ENCODE measurements at regions not wholly inside any gene's neighbourhood (a gene's known extent, or its start where the extent isn't known, plus 50 kb on each side); places are given as distances from the start of the nearest gene placed in this dataset.

DNA sequence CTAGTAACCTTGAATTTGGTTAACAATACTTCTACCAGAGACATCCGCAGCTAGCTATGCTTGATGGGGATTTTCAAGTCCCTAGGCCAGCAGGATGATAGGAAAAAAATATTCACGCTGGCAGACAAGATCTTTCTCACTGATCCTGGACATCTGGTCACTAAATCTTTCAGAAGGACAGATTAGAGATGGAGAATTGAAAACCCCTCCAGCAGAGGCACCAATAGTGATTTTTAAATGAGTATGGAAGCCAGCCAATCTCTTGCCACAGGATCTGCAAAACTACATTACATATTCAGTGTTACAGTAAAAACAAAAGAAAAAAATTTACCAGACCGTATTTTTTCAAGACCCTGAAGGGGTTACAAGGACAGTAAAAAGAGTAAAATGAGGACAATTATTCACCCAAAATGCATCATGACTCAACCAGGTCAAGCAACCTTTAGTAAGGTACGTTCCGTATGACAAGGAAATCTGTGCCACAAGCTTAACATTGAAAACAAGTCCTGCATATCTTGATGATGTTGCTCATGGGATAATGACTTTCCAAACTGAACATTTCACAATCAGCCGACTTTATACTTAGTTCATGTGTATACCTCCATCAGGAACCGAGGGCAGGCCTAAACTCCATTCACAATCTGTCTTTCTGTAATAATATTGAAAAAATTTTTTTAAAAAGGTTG, 239.5 kb downstream of the GXYLT1 start:
- DNase-seq (ENCODE audit: extremely low read depth in 1 of 11, low read depth in 9 of 11, low spot score in 4 of 11), result no peak

DNA sequence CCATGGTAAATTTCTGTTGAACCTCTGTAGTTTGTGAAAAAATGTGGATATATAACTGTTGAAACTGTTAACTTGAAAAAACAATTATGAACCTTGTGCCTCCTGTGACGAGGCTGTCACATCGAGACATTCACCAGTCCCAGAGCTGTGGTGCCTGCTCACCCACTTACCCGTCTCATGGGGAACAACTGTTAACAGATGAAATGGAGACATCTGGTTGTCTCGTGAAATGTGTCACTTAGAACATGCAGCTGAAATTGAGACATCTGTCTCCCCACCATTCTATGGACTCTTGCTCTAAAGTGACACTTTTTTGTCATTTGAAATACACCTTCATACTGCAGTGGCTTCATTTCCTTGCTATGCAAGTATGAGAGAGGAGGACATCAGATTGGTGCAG, 240.6 kb downstream of the GXYLT1 start:
- no peak for DNase-seq (ENCODE audit: extremely low read depth in 1 of 11, low read depth in 9 of 11, low spot score in 4 of 11)

DNA sequence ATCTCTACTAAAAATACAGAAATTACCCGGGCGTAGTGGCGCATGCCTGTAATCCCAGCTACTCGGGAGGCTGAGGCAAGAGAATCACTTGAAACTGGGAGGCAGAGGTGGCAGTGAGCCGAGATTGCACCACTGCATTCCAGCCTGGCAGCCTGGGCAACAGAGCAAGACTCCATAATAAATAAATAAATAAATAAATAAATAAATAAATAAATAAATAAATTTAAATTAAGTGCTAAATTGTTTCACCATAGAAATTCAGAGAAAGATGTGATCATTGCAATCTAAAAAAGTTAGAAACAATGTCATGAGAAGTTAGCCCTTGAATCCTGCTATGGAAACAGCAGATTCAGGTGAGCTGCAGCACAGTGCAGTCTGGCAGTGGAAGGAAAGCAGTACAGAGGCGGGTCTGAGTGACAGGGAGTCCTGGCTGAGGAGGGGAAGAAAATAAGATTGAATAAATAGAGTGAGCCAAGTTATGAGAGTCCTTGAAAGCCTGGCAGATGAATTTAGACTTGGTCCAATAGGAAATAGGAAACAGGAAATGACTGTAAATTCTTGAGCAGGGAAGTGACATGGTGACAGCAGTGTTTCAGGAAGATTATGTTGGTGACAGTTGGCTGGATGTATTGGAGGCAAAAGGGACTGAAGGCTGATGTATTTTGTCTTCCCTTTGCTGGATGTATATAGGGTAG, 241.5 kb downstream of the GXYLT1 start:
- no peak for DNase-seq (ENCODE audit: extremely low read depth in 1 of 11, low read depth in 9 of 11, low spot score in 4 of 11)

DNA sequence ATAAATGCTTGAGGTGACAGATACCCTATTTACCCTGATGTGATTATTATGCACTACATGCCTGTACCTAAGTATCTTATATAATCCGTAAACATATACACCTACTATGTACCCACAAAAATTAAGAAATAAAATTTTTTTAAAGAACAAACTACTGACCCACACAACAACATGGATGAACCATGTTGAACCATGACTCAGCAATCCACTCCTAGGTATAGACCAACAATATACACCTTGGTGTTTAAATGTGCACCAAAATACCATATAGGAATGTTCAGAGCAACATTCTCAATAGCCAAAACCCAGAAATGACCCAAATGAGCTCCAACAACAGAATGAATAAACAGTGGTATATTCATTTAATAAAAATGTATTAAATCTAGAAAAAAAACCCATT, 245.1 kb downstream of the GXYLT1 start:
- no peak for DNase-seq (ENCODE audit: extremely low read depth in 1 of 11, low read depth in 9 of 11, low spot score in 4 of 11)

DNA sequence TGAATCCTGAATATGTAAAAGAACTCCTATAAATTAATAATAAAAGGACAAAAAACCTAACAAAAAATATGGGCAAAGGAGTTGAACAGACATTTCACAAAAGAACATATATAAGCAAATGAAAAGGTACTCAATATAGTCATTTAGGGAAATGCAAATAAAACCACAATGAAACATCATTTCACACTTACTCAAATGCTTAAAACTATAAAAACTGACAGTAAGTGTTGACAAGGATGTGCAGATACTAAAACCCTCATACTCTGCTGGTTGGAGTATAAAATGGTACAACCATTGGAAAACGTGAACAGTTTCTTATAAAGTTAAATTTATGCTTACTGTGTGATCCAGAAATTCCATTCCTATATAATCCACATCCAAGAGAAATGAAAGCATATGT, 247.1 kb downstream of the GXYLT1 start:
- DNase-seq (ENCODE audit: extremely low read depth in 1 of 11, low read depth in 9 of 11, low spot score in 4 of 11), result no peak

DNA sequence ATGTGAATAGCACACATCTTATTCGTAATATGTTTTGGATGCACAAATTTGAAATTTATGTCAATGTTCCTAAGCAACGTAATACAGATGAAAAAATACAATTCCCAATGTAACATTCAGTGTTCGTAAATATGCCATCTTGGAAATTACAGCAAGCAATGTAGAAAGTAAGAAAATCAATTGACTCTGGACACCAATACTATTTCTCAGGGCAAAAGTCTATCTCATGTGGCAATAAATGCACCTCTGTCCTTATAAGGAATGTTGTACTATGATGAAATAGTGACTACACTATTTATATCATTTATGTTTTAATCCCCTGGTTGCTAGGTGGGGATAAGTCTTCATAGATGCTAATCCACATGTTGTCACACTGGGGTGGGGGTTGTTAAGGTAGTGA, 251.2 kb downstream of the GXYLT1 start:
- DNase-seq (ENCODE audit: extremely low read depth in 1 of 11, low read depth in 9 of 11, low spot score in 4 of 11), result no peak

DNA sequence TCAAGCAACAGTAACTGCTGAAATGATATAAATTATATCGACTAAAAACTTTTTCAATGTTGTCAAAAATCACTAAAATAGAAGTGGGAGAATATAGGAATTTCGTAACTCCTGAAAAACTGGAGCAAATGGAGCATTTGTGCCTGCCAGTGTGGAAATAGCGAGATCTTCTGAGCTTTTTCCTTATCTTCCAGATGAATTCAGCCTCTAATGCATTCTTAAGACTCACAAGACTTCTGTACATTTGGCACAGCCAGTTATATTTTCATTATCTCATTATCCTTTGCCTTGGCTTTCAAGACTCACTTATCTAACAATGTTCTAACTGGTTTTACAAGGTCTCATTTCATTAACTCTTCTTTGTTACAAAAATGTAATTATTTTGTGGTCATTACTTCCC, 252.4 kb downstream of the GXYLT1 start:
- no peak for DNase-seq (ENCODE audit: extremely low read depth in 1 of 11, low read depth in 9 of 11, low spot score in 4 of 11)

DNA sequence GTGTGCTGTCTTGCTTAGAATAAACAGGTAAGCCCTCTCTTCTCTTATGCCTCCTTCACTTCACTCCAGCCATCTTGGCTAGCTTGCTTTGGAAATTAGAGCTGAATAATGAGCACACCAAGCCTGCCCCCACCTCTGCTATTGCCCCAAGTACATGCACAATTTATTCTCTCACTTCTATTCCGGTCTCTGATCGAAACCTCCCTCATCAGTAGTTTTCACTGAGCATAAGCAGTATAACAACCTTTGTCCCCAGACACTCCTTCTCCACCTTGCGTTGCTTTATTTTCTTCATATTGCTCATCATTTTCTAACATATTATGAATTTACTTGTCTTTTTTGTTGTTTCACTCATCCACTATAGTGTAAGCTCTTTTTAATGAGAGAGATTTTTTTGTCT, 253.4 kb downstream of the GXYLT1 start:
- DNase-seq (ENCODE audit: extremely low read depth in 1 of 11, low read depth in 9 of 11, low spot score in 4 of 11), result no peak

DNA sequence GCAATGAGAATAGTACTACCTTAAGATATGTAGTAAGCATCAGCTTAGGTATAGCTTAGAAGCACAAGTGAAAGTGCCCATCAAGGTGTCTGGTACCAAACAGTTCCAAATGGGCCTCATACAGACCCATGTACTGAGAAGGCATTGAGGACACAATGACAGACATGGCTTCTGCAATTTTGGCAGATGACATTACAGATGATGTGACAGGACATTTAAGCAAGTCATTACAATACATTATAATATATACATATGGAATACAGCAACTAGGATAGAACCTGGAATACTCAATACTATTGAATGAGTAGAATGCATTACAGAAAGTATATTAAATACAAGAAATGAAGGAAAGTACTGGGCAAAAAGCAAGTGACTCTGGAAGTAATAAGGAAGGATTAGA, 256.4 kb downstream of the GXYLT1 start:
- no peak for DNase-seq (ENCODE audit: extremely low read depth in 1 of 11, low read depth in 9 of 11, low spot score in 4 of 11)

DNA sequence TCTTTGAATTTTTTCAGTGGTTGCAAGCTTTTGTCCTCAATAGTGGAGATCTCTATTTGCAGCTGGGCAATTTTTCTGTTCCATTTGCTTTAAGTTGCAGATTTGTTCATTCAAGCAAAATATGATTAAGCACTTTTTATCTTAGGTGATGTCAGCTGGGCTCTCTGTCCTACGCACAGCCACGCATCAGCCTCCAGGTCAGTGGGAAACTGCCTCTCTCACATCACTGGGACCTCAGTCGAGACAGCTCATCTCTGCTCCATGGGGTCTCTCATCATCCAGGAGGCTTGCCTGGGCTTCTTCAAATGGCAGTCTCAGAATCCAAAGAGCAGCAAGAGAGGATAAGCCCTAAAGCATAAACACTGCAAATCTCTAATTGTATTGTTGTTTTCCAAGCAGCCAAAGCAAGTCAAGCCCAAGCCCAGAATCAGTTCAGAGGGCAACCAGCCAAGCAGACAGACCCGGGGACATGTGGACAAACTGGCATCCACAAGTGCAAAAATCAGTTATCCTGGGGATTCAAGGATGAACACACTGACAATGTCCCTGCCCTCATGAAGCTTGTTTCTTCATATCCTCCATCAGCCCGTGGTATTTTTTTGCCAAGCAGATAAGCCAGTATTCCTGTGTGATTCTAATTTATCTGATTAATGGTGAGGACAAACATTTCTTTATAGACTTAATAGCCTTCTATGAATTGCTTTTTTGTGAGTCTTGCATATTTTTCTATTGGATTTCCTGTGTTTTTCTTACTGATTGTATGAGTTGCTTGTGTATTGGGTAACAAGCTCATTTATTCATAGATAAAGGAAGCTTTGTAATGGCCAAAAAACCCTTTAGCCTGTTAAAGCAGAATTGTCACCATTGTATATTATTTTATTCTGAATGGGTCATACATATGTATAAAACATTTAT, 262.5 kb downstream of the GXYLT1 start:
- no peak for DNase-seq (ENCODE audit: extremely low read depth in 1 of 11, low read depth in 9 of 11, low spot score in 4 of 11)

DNA sequence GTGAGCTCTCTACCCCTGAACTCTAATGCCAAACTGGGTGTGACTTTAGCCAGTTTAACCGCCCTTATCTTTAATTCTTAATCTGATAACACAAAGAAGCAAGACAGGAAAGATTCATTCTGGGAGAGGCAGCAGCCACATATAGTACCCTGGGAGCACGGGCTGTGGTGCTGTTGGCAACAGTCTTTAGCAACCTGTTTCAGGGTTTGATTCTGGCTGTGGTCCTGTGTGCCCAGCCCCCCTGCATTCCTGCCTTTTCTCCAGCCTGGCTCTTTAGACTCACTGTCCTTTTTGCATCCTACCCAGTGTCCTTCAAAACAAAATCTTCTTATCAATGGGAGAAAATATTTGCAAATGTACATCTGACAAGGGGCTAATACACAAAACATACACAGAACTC, 275.2 kb downstream of the GXYLT1 start:
- DNase-seq (ENCODE audit: extremely low read depth in 1 of 11, low read depth in 9 of 11, low spot score in 4 of 11), result no peak

DNA sequence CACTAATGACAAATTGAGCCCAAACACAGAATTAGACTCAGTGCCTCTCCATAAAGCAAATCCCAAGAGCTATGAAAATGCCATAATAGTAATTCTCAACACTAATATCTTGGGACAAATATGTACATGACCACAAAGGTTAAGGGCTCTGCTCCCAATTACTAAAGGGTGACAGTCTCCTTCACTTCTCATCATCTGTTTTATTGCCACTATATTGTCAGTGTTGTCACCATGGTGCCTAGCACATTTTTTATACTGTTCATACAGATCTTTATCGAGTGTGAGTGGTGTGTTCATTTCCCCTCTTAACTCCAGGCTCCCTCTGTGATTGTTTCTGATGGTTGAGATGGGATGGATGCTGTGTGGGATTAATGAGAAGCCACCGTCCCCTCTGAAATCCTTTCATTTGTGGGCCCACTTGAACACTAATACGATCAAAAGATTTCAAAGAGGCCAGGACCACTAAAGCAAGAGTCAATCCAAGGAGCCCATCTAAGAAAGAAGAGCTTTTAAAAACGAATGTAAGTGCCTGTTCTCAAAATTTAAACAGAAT, 277.7 kb downstream of the GXYLT1 start:
- no peak for DNase-seq (ENCODE audit: extremely low read depth in 1 of 11, low read depth in 9 of 11, low spot score in 4 of 11)

DNA sequence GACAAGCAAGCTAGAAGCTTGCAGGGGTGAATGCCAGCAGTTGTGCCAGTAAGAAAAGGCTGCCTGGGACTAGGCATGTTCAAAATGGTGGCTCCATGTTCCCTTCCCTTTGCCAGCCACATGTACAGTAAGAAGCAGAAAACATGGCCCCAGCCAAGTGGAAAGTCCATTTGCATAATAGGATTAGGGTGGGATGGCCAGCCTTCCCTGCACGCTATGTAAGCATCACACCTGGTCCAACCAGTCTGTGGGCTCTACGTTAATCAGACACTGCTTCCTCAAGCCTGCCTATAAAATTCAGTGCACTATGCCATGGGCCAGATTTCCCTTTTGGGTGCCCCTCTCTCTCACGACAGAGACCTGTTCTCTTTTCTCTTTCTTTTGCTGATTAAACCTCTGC, 288.4 kb downstream of the GXYLT1 start:
- DNase-seq (ENCODE audit: extremely low read depth in 1 of 11, low read depth in 9 of 11, low spot score in 4 of 11), result no peak

DNA sequence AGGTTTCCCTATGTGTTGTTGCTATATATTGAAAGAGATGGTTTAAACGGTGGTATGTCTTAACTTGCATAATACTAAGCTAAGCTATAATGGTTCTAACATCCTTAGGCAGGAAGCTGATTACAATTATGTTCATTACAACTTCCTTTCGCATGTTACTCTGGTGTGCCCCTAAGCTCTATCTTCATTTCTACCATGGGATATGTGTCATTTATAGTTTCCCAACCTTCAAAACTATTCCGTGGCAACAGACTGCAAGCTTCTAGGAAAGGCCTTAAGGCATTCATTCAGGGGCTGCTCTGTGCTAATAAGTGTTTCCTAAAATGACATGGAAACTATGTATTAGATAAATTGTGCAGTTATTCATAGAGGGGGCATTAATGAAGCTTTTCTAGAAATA, 294.6 kb downstream of the GXYLT1 start:
- DNase-seq (ENCODE audit: extremely low read depth in 1 of 11, low read depth in 9 of 11, low spot score in 4 of 11), result no peak

DNA sequence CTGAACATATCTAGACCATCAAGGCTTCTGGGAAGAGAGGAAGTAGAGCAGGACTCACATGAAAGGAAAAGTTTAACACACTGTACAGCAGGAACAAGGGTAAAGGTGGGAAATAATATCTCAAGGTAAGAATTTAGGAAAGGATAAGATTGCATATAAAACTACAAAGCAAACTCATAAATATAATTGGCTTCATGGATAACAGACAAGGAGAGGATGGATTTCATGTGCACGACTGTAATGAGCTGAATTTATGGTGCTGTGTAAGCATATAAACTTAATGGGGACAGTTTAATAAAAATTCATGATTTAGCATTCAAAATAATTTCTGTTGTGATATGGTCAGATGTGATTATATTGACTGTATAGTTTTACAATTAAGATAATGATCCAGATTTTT, 298.0 kb downstream of the GXYLT1 start:
- DNase-seq (ENCODE audit: extremely low read depth in 1 of 11, low read depth in 9 of 11, low spot score in 4 of 11), result no peak

DNA sequence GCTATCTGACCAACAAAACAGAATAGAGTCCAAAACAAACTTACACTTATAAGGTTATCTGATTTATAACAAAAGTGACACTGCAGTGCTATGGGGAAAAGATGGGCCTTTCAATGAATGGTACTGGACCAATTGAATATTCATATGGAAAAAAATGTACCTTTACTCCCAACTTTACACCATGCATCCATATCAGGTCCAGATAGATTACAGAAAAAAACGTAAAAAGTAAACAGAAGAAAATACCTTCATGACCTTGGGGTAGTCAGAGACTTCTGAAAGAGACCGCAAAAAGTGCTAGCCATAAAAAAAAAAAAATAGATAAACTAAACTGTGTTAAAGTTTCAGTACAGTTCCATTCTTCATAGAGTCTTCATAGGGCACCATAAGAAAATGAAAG, 308.3 kb downstream of the GXYLT1 start:
- no peak for DNase-seq (ENCODE audit: extremely low read depth in 1 of 11, low read depth in 9 of 11, low spot score in 4 of 11)

DNA sequence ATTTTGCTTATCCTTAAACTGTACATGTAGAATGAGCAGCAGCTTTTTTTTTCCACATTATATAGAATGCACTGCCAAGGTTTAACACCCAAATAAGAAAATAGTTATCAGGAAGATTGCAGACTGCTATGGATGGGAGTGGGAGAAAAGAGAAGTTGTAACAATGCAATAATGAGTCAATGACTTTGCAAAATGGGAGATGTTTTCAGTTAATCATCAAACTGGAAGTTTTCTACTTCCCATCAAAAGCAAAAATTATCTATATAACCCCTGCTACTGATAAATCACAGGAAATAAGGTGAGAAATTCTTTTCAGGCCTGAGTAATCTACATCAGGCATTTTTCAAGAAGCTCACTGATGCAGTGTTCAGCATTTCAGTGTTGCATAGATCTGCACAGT, 309.1 kb downstream of the GXYLT1 start:
- DNase-seq (ENCODE audit: extremely low read depth in 1 of 11, low read depth in 9 of 11, low spot score in 4 of 11), result no peak

DNA sequence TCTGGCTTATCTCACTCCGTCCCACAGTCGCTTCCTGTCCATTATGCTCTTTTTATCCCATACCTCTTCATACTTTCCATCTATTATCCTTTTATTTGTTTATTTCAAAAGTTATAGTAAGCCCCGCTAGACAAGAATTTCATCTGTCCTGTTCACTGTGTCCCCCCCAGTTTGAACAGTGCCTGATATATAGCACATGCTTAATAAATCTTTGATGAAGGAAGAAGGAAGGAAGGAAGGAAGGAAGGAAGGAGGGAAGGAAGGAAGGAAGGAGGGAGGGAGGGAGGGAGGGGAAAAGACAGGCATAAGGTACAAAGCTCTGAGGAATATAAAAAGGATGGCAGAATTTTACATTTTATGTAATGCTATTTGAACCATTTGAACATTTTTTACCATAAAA, 324.7 kb downstream of the GXYLT1 start:
- DNase-seq (ENCODE audit: extremely low read depth in 1 of 11, low read depth in 9 of 11, low spot score in 4 of 11), result no peak

DNA sequence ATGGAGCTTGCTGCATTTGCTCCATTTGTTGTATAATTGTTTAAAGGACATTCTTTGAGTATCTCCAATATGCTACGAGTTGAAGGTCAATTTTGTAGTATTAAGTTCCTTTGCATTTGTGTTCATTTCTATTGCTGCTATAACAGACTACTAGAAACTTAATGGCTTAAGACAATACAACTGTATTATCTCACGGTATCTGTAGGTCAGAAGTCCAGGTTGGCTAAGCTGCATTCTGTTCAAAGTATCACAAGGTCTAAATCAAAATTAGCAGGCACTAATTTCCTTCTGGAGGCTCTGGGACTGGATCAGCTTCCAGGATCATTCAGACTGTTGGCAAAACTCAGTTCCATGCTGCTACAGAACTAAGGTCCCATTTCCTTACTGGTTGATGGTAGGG, 340.6 kb downstream of the GXYLT1 start:
- DNase-seq (ENCODE audit: extremely low read depth in 1 of 11, low read depth in 9 of 11, low spot score in 4 of 11), result no peak

DNA sequence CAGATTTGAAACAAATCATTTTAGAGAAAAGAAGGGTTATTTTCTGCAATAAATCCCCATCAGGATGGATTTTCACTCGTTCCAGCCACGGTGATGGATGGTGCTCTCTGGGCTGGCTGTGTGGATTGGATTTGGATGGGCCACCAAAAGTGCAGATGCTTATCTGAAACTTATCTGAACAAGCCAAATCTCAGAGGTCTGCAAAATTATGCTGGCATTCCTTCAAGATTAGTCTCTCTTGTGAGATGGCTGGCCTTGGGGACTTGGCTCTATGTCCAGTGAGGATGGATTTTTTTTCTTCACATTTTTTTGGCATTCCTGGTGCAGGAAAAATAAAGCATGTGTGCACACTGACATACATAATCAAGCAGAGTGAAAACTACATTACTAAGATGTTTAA, 341.9 kb downstream of the GXYLT1 start:
- no peak for DNase-seq (ENCODE audit: extremely low read depth in 1 of 11, low read depth in 9 of 11, low spot score in 4 of 11)
